Endothelial cell of umbilical vein (primary cell): ENCODE measurements at regions not wholly inside any gene's neighbourhood (a gene's known extent, or its start where the extent isn't known, plus 50 kb on each side); places are given as distances from the start of the nearest gene placed in this dataset.

Experiments
- BruUV-seq: library from RNA; stranded (reverse); fragments of 400-500 nt; replicated peaks from 2 replicates; lab custom pipeline; 2021; lab: Mats Ljungman, UMichigan
- CTCF ChIA-PET: fragments of 300-600, 350-600 bp; sonication (Branson Sonifier 250); formaldehyde crosslinking; loops from one replicate; lab custom pipeline; 2021; ENCODE audit warnings: antibody characterized with exemption, inconsistent platforms; lab: Charles Lee
- POLR2A ChIA-PET: fragments of 300-600, 350-600 bp; sonication (Branson Sonifier 250); formaldehyde crosslinking; loops from one replicate; lab custom pipeline; 2021; ENCODE audit warnings: antibody characterized with exemption, inconsistent platforms; lab: Charles Lee
- DNase-seq: peaks from one replicate; pipeline ENCODE4 v3.0.0-alpha.2; 2011; ENCODE audit warnings: low read depth, low spot score
- FAIRE-seq: peaks from 2 replicates; lab custom pipeline; 2011; peaks lifted over from hg19 to GRCh38; lab: Jason Lieb, UNC
- H2AFZ ChIP-seq: 2 replicates; pipeline ENCODE4 v1.6.0; 2012; ENCODE audit warnings: low read depth, low read length, control low read depth, inconsistent platforms
- H3K27ac ChIP-seq: 2 replicates; pipeline ENCODE4 v1.5.1; 2011; ENCODE audit warnings: low read depth, mild to moderate bottlenecking, control low read depth, low read length, moderate library complexity; ENCODE audit not compliant: insufficient read depth
- H3K27me3 ChIP-seq, 2 experiments: 2 replicates each; pipeline versions ENCODE4 v1.6.0 to v1.6.1; 2011; ENCODE audit warnings: low read length in 2 of 2, mixed read lengths in 1 of 2; ENCODE audit not compliant: control insufficient read depth in 2 of 2, insufficient read depth in 2 of 2
- H3K36me3 ChIP-seq, 2 experiments: 2 replicates in 1 of 2; 3 replicates in 1 of 2; pipeline ENCODE4 v1.5.1; 2011; ENCODE audit warnings: low read length in 2 of 2, mild to moderate bottlenecking in 1 of 2, moderate library complexity in 1 of 2; ENCODE audit not compliant: control insufficient read depth in 2 of 2, insufficient read depth in 2 of 2; ENCODE audit errors: extremely low read depth in 1 of 2
- H3K4me1 ChIP-seq: 3 replicates; pipeline ENCODE4 v1.5.1; 2011; ENCODE audit warnings: mild to moderate bottlenecking, low read length; ENCODE audit not compliant: control insufficient read depth, insufficient read depth; ENCODE audit errors: extremely low read depth
- H3K4me2 ChIP-seq: 2 replicates; pipeline ENCODE4 v1.6.1; 2011; ENCODE audit warnings: low read length, control low read depth, mixed read lengths; ENCODE audit not compliant: insufficient read depth
- H3K4me3 ChIP-seq, 3 experiments: fragments of 200-600 bp in 1 of 3; sonication (generic), shearing (Covaris generic) in 1 of 3; replicated peaks in 1 of 3; 2 replicates each; pipeline ENCODE4 v1.5.1; 2011 to 2016; ENCODE audit warnings: control low read depth in 3 of 3, low read length in 3 of 3, mild to moderate bottlenecking in 2 of 3, inconsistent platforms in 1 of 3, low read depth in 1 of 3, moderate library complexity in 1 of 3; ENCODE audit not compliant: insufficient read depth in 1 of 3
- H3K79me2 ChIP-seq: 2 replicates; pipeline ENCODE4 v1.6.0; 2012; ENCODE audit warnings: low read length, inconsistent platforms; ENCODE audit not compliant: control insufficient read depth, insufficient read depth
- H3K9ac ChIP-seq: replicated peaks from 2 replicates; pipeline ENCODE3; 2011; ENCODE audit warnings: low read length, control low read depth; ENCODE audit not compliant: insufficient read depth; ENCODE audit errors: extremely low read depth
- H3K9me1 ChIP-seq: replicated peaks from 3 replicates; pipeline ENCODE4 v1.6.0; 2011; ENCODE audit warnings: mild to moderate bottlenecking, low read length; ENCODE audit not compliant: control insufficient read depth, insufficient read depth; ENCODE audit errors: extremely low read depth
- H3K9me3 ChIP-seq: replicated peaks from 2 replicates; pipeline ENCODE4 v1.5.1; 2012; ENCODE audit warnings: low read length, inconsistent platforms; ENCODE audit not compliant: control insufficient read depth, insufficient read depth
- H4K20me1 ChIP-seq: replicated peaks from 2 replicates; pipeline ENCODE3; 2011; ENCODE audit warnings: mild to moderate bottlenecking, low read length; ENCODE audit not compliant: control insufficient read depth, insufficient read depth; ENCODE audit errors: extremely low read depth
- CTCF ChIP-seq, 2 donors: IDR thresholded peaks; 1 replicate in 1 of 2; 2 replicates in 1 of 2; pipeline ENCODE4 v1.5.1; 2011; ENCODE audit warnings: low read length in 2 of 2, mild to moderate bottlenecking in 2 of 2, moderate library complexity in 2 of 2, control low read depth in 1 of 2, inconsistent platforms in 1 of 2, low read depth in 1 of 2; ENCODE audit not compliant: insufficient read depth in 1 of 2; ENCODE audit errors: extremely low read depth in 1 of 2
- EZH2 ChIP-seq: IDR thresholded peaks from 2 replicates; pipeline ENCODE4 v1.6.1; 2012; ENCODE audit warnings: borderline replicate concordance, low read depth, mild to moderate bottlenecking, moderate library complexity, low read length, inconsistent platforms; ENCODE audit not compliant: severe bottlenecking
- FOS ChIP-seq: IDR thresholded peaks from 2 replicates; pipeline ENCODE4 v1.6.1; 2011; ENCODE audit warnings: mild to moderate bottlenecking, low read length, moderate library complexity, borderline replicate concordance; ENCODE audit not compliant: insufficient read depth
- JUN ChIP-seq: IDR thresholded peaks from 2 replicates; pipeline ENCODE4 v1.6.1; 2011; ENCODE audit warnings: borderline replicate concordance, low read depth; ENCODE audit not compliant: insufficient read length, insufficient read depth
- MAX ChIP-seq: IDR thresholded peaks from 2 replicates; pipeline ENCODE4 v1.6.1; 2011; ENCODE audit not compliant: insufficient read depth, insufficient read length
- MYC ChIP-seq: IDR thresholded peaks from one replicate; pipeline ENCODE4 v1.6.1; 2011; ENCODE audit warnings: mild to moderate bottlenecking, low read depth, low read length
- POLR2A ChIP-seq: IDR thresholded peaks from 2 replicates; pipeline ENCODE4 v1.6.1; 2012; ENCODE audit warnings: low read depth, mild to moderate bottlenecking, control low read depth, low read length
- POLR2AphosphoS5 ChIP-seq: IDR thresholded peaks from 2 replicates; pipeline ENCODE4 v1.6.1; 2012; ENCODE audit warnings: low read depth, mild to moderate bottlenecking, control low read depth, low read length, moderate library complexity; ENCODE audit not compliant: insufficient read depth
- dilution Hi-C: fragments of 300-500 bp; cut with MboI; formaldehyde crosslinking; loops from one replicate; pipeline ENCODE4 v1.15.0; 2019; ENCODE audit warnings: low sequenced_read_pairs; ENCODE audit not compliant: extremely low pct_ligation_motif_present
- intact Hi-C: fragments of 100-400 bp; cut with micrococcal nuclease; formaldehyde crosslinking; loops from one replicate; pipeline ENCODE4 v1.10.0; 2022

- Histone ChIP-seq H3K4me1 (no peaks in the 10 kb centered on the region), H3K9me1 (no peaks in the 10 kb centered on the region), H4K20me1 (no peaks in the 10 kb centered on the region), H3K9me3 (no peaks in the 10 kb centered on the region), H3K27ac (no peak overlapping the region), H3K27me3 (no peaks in the 10 kb centered on the region), H3K79me2 (no peaks in the 10 kb centered on the region), H2AFZ (no peak overlapping the region), H3K36me3 (no peaks in the 10 kb centered on the region), H3K4me3 (no peak overlapping the region), H3K9ac (no peak overlapping the region), H3K4me2 (no peak overlapping the region)
- dilution Hi-C loops, result no loop called here
- no TSS peak for BruUV-seq
- FAIRE-seq (no peak), DNase-seq (no peak)
- CTCF ChIA-PET, result no interaction called here
- no peak for TF ChIP-seq CTCF (IDR thresholded peaks at IDR 0.05; ENCODE audit: extremely low read depth in 1 of 2, insufficient read depth in 1 of 2, low read depth in 1 of 2, low read length in 2 of 2)
- no peak for TF ChIP-seq EZH2
- no peak for TF ChIP-seq POLR2AphosphoS5
- TF ChIP-seq FOS, result no peak
- no peak for TF ChIP-seq MYC
- no peak for TF ChIP-seq JUN
- intact Hi-C loops, result no loop called here
- POLR2A ChIA-PET, result no interaction called here
Measured at GRCh38 chr13:102954350-102954749, 108.5 kb downstream of the ERCC5 start.

- CTCF ChIA-PET, result no interaction called here
- TF ChIP-seq MAX (no peak), FOS (no peak), JUN (no peak), EZH2 (no peak), MYC (no peak), POLR2AphosphoS5 (no peak), CTCF (IDR thresholded peaks at IDR 0.05; ENCODE audit: extremely low read depth in 1 of 2, insufficient read depth in 1 of 2, low read depth in 1 of 2, low read length in 2 of 2) (no peak), POLR2A (no peak)
- Histone ChIP-seq H3K27ac (no peak overlapping the region), H3K36me3 (no peaks in the 10 kb centered on the region), H3K4me2 (no peak overlapping the region), H4K20me1 (no peaks in the 10 kb centered on the region), H2AFZ (no peak overlapping the region), H3K27me3 (no peaks in the 10 kb centered on the region), H3K9me1 (no peaks in the 10 kb centered on the region), H3K9me3 (no peaks in the 10 kb centered on the region), H3K4me3 (no peak overlapping the region), H3K4me1 (no peaks in the 10 kb centered on the region), H3K79me2 (no peaks in the 10 kb centered on the region), H3K9ac (no peak overlapping the region)
- intact Hi-C loops, result no loop called here
- BruUV-seq, result no TSS peak
- no peak for DNase-seq
- dilution Hi-C loops, result no loop called here
- POLR2A ChIA-PET, result no interaction called here
- FAIRE-seq, result no peak
Measured at GRCh38 chr13:102951808-102952207, 106.0 kb downstream of the ERCC5 start.
